CD14-positive monocyte (primary cell): ENCODE measurements at regions not wholly inside any gene's neighbourhood (a gene's known extent, or its start where the extent isn't known, plus 50 kb on each side); places are given as distances from the start of the nearest gene placed in this dataset.

Source experiments
- DNase-seq, 3 donors: peaks; one replicate each; pipeline ENCODE4 v3.0.0-alpha.2; 2011 to 2022
- H2AFZ ChIP-seq: 2 replicates; pipeline ENCODE4 v1.6.0; 2012; ENCODE audit warnings: mild to moderate bottlenecking, low read depth, low read length, inconsistent platforms; ENCODE audit not compliant: insufficient read depth, poor library complexity, severe bottlenecking
- H3K27ac ChIP-seq, 2 donors: 1 replicate in 1 of 2; 2 replicates in 1 of 2; pipeline ENCODE4 v1.5.1; 2012 to 2013; ENCODE audit warnings: low read length in 2 of 2, control low read depth in 1 of 2, inconsistent platforms in 1 of 2, low read depth in 1 of 2, mild to moderate bottlenecking in 1 of 2
- H3K27me3 ChIP-seq, 2 donors: one replicate each; pipeline versions ENCODE4 v1.6.0 to v1.6.1; 2011 to 2013; ENCODE audit warnings: low read length in 2 of 2; ENCODE audit not compliant: control insufficient read depth in 2 of 2, insufficient read depth in 2 of 2
- H3K36me3 ChIP-seq, 2 donors: replicated peaks in 1 of 2; 1 replicate in 1 of 2; 2 replicates in 1 of 2; pipeline versions ENCODE4 v1.5.1 to v1.6.1; 2012 to 2013; ENCODE audit warnings: low read length in 2 of 2, control low read depth in 1 of 2, inconsistent platforms in 1 of 2, mild to moderate bottlenecking in 1 of 2; ENCODE audit not compliant: insufficient read depth in 2 of 2, control insufficient read depth in 1 of 2
- H3K4me1 ChIP-seq, 2 donors: 1 replicate in 1 of 2; 2 replicates in 1 of 2; pipeline versions ENCODE4 v1.5.1 to v1.6.1; 2012 to 2013; ENCODE audit warnings: low read length in 2 of 2, control low read depth in 1 of 2, inconsistent platforms in 1 of 2, mild to moderate bottlenecking in 1 of 2, moderate library complexity in 1 of 2; ENCODE audit not compliant: insufficient read depth in 2 of 2, control insufficient read depth in 1 of 2
- H3K4me2 ChIP-seq: replicated peaks from 2 replicates; pipeline ENCODE3; 2012; ENCODE audit warnings: low read length, moderate library complexity, mild to moderate bottlenecking; ENCODE audit not compliant: poor library complexity, severe bottlenecking; ENCODE audit errors: extremely low read depth
- H3K4me3 ChIP-seq, 3 experiments: fragments of 200-600 bp in 1 of 3; sonication (generic) in 1 of 3; replicated peaks in 1 of 3; 1 replicate in 2 of 3; 2 replicates in 1 of 3; pipeline ENCODE4 v1.5.1; 2011 to 2013; ENCODE audit warnings: low read length in 3 of 3, mild to moderate bottlenecking in 3 of 3, control low read depth in 2 of 3, low read depth in 2 of 3, inconsistent platforms in 1 of 3, moderate library complexity in 1 of 3
- H3K79me2 ChIP-seq: 2 replicates; pipeline ENCODE4 v1.6.0; 2012; ENCODE audit warnings: mild to moderate bottlenecking, control low read depth, inconsistent platforms, low read length, moderate library complexity; ENCODE audit not compliant: insufficient read depth
- H3K9ac ChIP-seq: 2 replicates; pipeline ENCODE4 v1.6.0; 2017; ENCODE audit warnings: low read length, mild to moderate bottlenecking; ENCODE audit not compliant: insufficient read depth, poor library complexity, severe bottlenecking
- H3K9me3 ChIP-seq, 2 donors: replicated peaks in 1 of 2; 1 replicate in 1 of 2; 2 replicates in 1 of 2; pipeline versions ENCODE4 v1.5.1 to v1.6.1; 2012 to 2013; ENCODE audit warnings: low read length in 2 of 2, control low read depth in 1 of 2; ENCODE audit not compliant: control insufficient read depth in 1 of 2, insufficient read depth in 1 of 2
- H4K20me1 ChIP-seq: 2 replicates; pipeline ENCODE4 v1.6.0; 2012; ENCODE audit warnings: mild to moderate bottlenecking, low read length, control low read depth, moderate library complexity; ENCODE audit not compliant: insufficient read depth
- H3K27ac Mint-ChIP-seq, 7 donors: one replicate each; pipeline ENCODE4 v1.8.0; 2020; ENCODE audit warnings: mild to moderate bottlenecking in 7 of 7, mixed read lengths in 7 of 7, moderate library complexity in 6 of 7, inconsistent platforms in 2 of 7
- H3K27me3 Mint-ChIP-seq, 3 donors: one replicate each; pipeline ENCODE4 v1.8.0; 2021 to 2022; ENCODE audit warnings: low read depth in 3 of 3, mild to moderate bottlenecking in 3 of 3, mixed read lengths in 3 of 3, moderate library complexity in 3 of 3, inconsistent platforms in 1 of 3
- H3K36me3 Mint-ChIP-seq, 2 donors: one replicate each; pipeline ENCODE4 v1.8.0; 2020; ENCODE audit warnings: mixed read lengths in 2 of 2, inconsistent platforms in 1 of 2, mild to moderate bottlenecking in 1 of 2
- H3K4me1 Mint-ChIP-seq: one replicate; pipeline ENCODE4 v1.8.0; 2020; ENCODE audit warnings: mild to moderate bottlenecking, mixed read lengths
- H3K4me3 Mint-ChIP-seq, 2 donors: one replicate each; pipeline ENCODE4 v1.8.0; 2020; ENCODE audit warnings: mild to moderate bottlenecking in 2 of 2, mixed read lengths in 2 of 2, moderate library complexity in 1 of 2
- H3K9me3 Mint-ChIP-seq, 7 donors: one replicate each; pipeline ENCODE4 v1.8.0; 2020 to 2022; ENCODE audit warnings: mixed read lengths in 7 of 7, mild to moderate bottlenecking in 6 of 7, moderate library complexity in 6 of 7, inconsistent platforms in 2 of 7
- WGBS: methylation state at CpG from one replicate; pipeline ENCODE4 v1.1.5; 2013; ENCODE audit warnings: missing lambda C conversion rate; ENCODE audit not compliant: insufficient coverage; 5-methylcytosine and 5-hydroxymethylcytosine counted together
- intact Hi-C, 2 donors: fragments of 100-400 bp; cut with micrococcal nuclease; formaldehyde crosslinking; loops; one replicate each; pipeline versions ENCODE4 v1.15.0 to v1.15.1; 2023
- TF ChIP-seq, protein P1 (sequence below): fragments of 200-600 bp; IDR thresholded peaks from one replicate; pipeline ENCODE4 v1.8.0; 2022; ENCODE audit warnings: antibody characterized with exemption, mild to moderate bottlenecking

DNA sequence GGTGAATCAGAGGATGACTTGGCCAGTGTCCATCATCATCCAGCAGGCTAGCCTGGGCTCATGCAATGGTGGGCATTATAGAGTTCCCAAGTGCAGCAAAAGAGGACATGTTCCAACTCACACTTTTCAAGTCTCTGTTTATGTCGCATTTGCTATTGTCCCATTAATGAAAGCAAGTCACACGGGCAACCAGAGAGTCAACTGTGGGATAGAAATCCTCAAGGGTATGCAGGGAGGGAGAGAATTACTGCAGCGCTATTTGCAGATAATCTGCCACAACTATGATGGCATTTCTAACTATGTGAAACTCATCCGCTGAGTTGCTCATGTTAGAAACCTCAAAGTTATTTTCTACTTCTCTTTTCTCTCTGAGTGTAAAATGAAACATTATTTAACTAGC lies 78.5 kb upstream of the TAB3 start:
- Histone ChIP-seq H3K27me3 (no peaks in the 10 kb centered on the region), H3K9me3 (no peaks in the 10 kb centered on the region), H3K27ac (no peak overlapping the region), H2AFZ (no peak overlapping the region), H3K79me2 (no peaks in the 10 kb centered on the region), H3K4me3 (no peak overlapping the region), H4K20me1 (no peaks in the 10 kb centered on the region), H3K36me3 (no peaks in the 10 kb centered on the region), H3K4me2 (no peak overlapping the region), H3K4me1 (peaks cover 0 to 6% of the 10 kb centered on the region in 2 donors), H3K9ac (no peak overlapping the region)
- no peaks in the 10 kb centered on the region for H3K27me3 Mint-ChIP-seq
- H3K4me1 Mint-ChIP-seq = peaks cover 14% of the 10 kb centered on the region
- H3K9me3 Mint-ChIP-seq = peaks cover 0 to 2% (median 0%) of the 10 kb centered on the region in 7 donors
- intact Hi-C loops = no loop called here
- H3K27ac Mint-ChIP-seq = no peak overlapping the region
- H3K4me3 Mint-ChIP-seq = no peak overlapping the region
- WGBS = no CpG with 5 or more reads among the region's 4 CpGs
- DNase-seq = no peak
- TF ChIP-seq, protein P1, sequence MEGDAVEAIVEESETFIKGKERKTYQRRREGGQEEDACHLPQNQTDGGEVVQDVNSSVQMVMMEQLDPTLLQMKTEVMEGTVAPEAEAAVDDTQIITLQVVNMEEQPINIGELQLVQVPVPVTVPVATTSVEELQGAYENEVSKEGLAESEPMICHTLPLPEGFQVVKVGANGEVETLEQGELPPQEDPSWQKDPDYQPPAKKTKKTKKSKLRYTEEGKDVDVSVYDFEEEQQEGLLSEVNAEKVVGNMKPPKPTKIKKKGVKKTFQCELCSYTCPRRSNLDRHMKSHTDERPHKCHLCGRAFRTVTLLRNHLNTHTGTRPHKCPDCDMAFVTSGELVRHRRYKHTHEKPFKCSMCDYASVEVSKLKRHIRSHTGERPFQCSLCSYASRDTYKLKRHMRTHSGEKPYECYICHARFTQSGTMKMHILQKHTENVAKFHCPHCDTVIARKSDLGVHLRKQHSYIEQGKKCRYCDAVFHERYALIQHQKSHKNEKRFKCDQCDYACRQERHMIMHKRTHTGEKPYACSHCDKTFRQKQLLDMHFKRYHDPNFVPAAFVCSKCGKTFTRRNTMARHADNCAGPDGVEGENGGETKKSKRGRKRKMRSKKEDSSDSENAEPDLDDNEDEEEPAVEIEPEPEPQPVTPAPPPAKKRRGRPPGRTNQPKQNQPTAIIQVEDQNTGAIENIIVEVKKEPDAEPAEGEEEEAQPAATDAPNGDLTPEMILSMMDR = no peak
- no peaks in the 10 kb centered on the region for H3K36me3 Mint-ChIP-seq

GRCh38 chrX:30965767-30966166 lies 76.7 kb upstream of the TAB3 start:
- Histone ChIP-seq H3K9ac (no peak overlapping the region), H3K4me3 (no peak overlapping the region), H3K4me2 (no peak overlapping the region), H2AFZ (no peak overlapping the region), H3K79me2 (no peaks in the 10 kb centered on the region), H3K9me3 (no peaks in the 10 kb centered on the region), H4K20me1 (no peaks in the 10 kb centered on the region), H3K4me1 (no peaks in the 10 kb centered on the region), H3K36me3 (no peaks in the 10 kb centered on the region), H3K27me3 (no peaks in the 10 kb centered on the region), H3K27ac (no peak overlapping the region)
- Mint-ChIP-seq H3K27ac (no peak overlapping the region), H3K4me3 (no peak overlapping the region), H3K9me3 (peaks cover 0 to 2% (median 0%) of the 10 kb centered on the region in 7 donors), H3K27me3 (no peaks in the 10 kb centered on the region), H3K36me3 (no peaks in the 10 kb centered on the region), H3K4me1 (peaks cover 8% of the 10 kb centered on the region)
- TF ChIP-seq, protein P1 = no peak
- no CpG with 5 or more reads among the region's 5 CpGs for WGBS
- DNase-seq = no peak
- intact Hi-C loops = no loop called here
